T-helper 2 cell (primary cell): ENCODE measurements at regions not wholly inside any gene's neighbourhood (a gene's known extent, or its start where the extent isn't known, plus 50 kb on each side); places are given as distances from the start of the nearest gene placed in this dataset.
"Not testable (repeated sequence)": the region's sequence is repeated elsewhere in the genome, so short reads cannot be mapped to it uniquely, and the experiment has no call there.

ENCODE experiments used
- DNase-seq, 5 experiments: peaks; one replicate each; pipeline versions ENCODE4 v3.0.0 to v3.0.0-alpha.2; 2012 to 2022

DNA sequence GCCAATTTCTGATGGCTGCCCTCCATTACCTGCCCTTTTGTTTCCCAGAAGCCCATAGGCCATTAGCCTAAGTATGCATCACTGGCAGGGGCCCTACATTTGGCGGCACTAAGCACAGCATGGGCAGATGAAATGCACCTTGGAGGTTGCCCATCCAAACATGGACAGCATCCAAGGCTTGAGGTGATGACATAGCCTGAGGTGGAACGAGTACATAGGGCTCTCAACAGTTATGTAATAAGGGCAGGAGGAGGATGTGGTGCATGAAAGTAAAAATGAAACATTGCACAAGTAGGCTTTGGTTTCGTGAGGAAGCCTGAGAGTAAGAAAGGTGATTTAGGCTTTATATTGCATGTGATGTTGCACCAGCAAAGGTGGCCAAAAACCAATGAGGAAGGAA lies 148.1 kb downstream of the FAM76B start:
- DNase-seq, result peak in 2 of 5 experiments; percentile 12 to 76

DNA sequence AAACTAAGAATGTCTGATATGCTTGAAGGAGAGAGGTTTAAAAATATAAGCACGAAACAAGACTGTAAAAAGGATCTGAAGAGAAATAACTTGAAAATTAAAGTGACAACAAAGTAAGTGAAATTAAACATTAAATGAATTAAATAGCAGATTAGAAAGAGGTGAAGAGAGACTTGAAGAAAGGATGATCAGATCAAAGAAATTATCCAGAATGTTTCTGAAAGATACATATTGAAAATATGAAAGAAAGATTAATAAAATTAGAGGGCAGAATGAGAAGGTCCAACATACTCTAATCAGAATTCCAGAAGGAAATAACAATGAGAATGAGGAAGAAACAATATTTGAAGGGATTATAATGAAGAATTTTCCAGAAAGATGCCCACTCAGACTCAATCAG lies 151.1 kb downstream of the FAM76B start:
- no peak for DNase-seq

DNA sequence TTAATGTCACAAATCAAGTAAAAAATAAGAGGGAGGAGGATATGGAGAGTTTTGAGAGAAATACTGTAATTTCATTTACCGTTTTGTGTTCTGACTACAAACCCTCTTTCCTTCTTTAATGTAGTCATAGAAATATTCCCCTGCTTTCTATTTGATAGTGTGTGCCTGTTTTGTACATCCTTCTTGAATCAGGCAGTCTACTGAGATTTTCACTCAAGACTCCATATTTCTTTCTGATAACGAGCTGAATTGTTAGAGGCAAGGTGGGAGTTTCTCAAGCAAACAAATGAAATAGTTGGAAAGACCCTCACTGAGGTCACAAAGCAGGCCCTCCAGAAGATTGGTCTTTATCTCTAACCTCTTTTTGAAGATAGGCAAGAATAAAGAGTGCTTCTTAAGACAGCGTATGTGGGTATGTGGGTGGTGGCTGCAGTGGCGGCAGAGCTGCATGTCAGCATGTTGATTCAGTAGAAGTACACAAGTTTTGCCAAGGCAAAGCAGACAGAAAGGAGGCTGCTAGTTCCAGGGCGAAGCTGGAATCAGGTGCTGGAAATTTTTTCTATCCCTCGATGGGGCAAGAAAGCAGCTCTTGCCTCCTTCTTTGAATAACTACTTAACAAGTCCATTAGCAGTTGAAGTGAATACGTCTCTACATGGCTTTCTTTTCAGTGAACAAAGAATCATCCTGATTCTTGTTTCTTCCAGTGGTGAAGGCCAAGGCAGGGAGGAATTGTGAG lies 164.2 kb downstream of the FAM76B start:
- peak in 1 of 5 experiments; percentile 26 for DNase-seq

DNA sequence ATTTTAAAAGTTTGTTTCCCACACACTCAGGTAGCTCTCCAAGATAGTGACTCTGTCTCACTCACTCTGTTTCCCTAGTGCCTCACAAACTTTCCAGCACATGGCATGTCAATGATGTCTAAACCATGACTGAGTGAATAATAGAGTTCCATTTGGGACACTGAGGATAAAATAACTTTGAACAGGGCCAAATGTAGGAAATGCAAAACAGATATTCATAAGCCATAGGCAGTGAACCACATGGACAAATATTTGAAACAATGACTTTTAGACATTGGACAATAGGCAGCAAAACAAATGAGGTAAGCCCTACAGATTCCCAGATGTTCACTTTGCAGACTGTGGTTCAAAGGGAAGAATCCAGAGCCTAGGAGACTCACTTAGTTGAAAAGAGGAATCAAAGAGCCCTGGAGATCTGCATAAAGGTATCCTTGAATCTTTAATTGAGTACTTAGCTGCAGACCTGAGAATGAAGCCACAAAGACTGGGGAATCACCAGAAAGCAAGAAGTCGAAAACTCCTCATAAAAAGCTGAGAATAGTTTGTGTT lies 173.3 kb downstream of the FAM76B start:
- DNase-seq, result no peak

DNA sequence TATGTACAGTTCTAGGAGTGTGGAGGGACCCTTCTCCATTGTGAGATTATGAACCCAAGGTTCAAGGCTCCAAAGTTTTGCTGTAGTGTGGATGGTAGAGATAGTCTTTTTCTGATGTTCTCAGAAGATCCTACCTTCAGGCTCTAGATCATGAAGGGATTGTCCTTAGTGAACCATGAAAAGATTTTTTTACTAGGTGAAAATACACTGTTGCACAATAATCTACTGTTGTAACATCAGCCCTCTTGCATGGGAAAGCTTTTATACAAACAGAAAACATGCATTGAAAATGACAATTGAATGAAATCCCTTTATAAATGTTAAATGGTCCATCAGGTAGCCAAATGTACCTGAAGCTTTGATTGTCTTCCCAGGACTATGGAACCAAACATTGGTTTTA lies 177.8 kb downstream of the FAM76B start:
- no peak for DNase-seq

DNA sequence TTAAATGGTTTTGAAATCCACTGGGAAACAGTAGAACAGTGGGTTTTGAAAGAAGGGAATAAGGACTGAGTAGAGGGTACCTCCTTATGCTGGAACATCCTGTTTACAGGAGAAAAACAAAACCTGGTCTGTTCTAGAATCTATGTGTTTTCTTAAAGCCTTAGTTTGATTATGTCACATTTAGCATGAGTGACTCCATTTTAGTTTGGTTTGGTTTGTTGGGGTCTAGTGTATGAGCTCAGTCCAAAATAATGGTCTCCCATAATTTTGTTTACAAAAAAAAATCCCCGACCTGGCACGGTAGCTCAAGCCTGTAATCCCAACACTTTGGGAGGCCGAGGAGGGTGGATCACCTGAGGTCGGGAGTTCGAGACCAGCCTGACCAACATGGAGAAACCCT lies 179.4 kb downstream of the FAM76B start:
- not testable (repeated sequence) for DNase-seq

DNA sequence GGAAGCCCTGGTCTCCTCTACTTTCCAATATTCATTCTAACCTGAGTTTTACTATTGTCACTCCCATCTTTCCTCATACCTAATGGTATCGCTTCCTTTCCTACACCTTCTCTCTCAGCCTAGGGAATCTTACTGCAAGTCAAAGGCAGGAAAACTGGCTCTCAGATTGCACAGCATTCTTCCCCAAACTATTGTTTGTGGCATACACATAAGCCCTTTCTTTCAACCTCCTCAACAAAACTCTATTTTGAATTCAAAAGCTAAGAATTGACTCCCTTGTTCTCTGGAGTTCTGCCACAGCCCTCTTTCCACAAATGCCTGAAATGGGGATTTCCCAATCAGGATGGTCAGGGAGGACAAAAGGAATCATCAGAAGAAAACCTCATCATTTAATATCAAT lies 181.5 kb downstream of the FAM76B start:
- DNase-seq, result no peak

DNA sequence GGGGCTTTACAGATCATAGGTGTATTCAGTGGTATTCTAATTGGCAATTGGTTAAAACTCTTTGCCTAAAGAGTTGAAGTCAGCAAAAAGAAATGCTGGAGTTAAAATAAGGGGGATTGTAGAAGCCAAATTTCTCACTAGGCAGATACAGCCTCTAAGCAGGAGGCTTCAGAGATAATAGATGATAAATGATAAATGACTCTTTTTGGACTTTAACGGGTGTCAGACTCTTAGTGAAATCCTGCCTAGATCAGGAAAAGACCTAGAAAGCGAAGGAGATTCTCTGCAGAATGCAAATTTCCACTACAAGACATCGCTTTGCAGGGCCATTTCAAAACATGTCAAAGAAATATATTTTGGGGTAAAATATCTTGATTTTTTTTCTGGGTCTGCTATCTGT lies 182.8 kb downstream of the FAM76B start:
- no peak for DNase-seq

DNA sequence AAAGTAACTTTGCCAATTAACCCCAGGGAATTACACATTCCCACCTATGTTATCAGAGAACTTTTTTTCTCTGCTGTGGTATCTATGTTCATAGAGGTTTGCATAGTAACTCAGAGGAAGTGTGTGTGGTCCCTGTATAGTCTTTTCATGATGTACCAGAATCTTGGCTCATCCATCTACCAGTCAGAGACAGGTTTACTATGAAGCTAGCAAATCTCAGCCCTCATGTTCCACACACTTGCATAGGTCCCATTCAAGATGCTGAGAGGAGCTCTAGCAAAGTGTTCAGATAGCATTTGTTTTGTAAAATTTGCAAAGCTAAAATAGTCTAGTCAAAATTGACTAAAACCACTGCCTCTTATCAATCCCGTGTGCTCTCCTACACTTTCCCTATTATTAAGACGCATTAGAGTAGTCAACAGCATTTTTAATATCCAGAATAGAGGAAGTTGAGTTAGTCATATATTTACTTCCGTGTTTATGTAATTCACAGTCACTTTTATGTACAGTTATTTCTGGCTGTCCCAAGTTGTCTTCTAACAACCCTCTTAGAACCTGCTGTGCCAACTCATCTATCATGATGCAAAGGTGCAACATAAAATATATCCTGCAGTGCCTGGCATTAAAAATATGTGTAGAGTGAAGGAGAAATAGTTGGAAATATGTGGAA lies 184.2 kb downstream of the FAM76B start:
- no peak for DNase-seq

DNA sequence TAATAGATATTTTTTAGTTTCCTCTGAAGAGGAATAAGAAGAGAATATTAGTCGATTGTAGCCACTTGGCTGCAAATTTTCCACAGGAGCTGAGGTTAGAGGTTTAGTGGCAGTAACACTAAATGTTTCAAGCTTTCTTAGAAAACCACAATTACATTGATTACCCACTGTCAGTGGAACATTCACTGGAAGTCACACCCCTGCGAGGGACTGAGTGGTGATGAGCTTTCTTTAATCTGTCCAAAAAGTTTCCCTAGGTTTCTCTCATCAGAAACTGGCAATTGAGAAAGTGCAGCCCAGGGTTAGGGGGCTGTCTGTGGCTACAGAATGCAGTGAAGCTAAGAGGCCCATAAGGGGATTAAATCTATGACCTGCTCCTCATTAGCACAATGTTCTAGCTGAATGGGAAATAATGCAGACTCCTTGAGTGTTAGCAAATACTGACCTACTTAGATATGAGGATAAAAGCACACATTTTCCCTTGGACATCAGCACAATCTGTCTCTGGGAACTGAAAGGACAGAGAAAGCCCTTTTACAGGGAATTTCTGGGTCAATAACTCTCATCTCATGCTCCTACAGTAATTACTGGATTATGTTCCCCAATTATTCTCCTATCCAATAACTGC lies 189.5 kb downstream of the FAM76B start:
- peak in 1 of 5 experiments; percentile 43 for DNase-seq

DNA sequence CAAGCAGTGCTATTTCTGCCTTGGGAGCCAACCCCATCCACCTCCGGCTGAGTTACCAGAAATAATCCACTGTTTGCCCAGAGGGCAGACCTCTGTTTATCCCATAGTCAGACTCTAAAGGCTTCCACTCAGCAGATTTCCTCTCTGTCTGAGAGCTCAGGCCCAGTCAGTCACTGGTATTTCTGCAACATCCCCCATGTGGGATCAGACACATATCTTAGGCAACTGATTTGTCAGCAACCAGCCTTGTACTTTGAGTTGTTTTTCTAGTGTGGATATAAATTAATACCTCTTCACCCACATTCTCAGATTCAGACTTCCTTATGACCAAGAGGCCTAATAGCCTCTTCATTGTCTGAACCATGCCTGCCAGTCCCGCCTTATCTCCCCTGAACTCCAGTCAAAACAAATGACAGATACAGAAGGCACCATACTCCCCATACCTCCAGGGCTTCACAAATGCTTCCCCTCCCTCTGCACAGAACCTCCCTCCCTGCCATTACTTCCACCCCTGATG lies 193.6 kb downstream of the FAM76B start:
- no peak for DNase-seq

DNA sequence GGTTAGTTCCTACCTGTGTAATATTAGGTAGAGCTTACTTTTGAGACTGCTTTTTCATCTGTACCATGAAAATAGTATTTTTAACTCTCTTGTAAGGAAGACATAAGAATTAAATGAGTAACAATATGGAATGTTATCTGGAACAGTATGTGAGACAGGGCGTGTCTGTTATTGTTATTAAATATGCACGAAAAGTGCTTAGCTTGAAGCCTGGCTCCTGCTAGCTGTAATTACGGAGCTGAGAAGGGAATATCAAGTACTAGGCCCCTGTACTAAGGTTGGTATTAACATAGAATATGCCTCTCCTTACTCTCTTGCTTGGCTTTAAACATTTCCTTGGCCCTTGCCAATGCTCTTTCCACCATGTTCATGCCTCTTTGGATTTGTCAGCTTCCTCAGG lies 194.0 kb downstream of the FAM76B start:
- DNase-seq, result no peak

DNA sequence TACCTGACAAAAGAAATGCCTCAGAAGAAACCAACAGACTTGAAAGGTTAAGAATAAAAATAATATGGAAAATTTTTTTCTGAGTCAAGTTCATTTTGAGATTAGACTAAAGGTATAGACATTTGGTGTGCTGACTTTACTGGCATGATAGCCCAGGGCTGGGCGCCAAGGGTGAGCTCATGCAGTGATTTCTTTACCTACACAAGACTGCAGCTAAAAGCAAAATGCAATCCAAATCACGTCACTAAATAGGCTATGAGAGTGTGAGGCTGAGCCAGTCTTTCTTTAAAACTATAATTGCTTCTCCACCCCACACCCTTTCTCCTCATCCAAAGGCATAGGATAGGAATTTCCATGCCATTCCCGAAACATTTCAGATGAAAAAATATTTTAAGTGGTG lies 196.5 kb downstream of the FAM76B start:
- DNase-seq, result no peak

DNA sequence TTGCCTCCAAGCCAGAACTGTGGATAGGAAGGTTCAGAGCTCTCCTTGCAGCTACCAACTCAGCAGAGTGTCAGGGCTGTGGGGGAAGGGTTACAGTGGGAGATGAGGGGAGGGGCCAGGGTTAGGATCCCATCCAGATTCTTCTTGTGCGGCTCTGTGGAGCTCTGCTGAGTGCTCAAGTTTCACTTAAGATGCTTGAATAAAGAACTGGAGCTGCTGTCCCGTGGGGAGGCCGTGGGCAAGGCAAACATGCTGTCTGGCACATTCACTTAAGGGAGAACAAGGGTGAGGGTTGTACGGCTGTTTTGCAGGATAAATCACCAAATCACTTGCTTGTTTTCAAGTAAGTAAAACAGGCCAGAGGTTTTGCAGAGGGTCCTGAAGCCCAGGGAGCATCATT lies 197.1 kb downstream of the FAM76B start:
- DNase-seq, result no peak

DNA sequence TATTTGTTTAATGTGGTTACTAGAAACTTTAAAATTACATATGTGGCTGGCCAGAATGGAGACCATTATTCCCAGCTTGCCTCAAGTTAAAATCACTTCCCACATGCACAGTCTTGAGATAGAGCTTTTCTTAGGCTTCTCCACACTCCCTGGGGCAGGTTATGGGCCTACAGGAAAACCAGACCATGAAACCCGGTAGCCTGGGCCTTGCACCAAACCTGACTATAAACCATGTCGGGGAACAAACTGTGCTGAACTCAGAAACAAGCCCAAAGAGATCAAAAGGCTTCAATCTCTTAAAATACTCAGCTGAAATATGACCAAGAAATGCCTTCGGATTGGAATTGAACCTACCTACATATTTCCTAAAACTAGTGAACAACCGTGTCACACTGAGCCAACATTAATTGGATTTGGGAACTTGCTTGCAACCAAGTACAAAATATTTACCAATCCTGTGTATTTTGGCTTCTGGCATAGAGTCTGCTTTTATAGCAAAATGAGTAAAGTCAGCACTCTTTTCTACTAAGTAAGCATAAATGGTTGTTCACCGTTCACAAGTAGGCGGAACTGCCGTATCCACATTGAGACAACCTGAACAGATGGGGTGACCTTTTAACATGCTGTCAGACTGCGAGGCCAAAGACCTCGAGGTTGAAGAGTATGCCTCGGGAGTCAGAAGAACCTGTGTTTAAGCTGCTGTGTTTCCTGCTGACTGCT lies 199.5 kb downstream of the FAM76B start:
- DNase-seq, result no peak

DNA sequence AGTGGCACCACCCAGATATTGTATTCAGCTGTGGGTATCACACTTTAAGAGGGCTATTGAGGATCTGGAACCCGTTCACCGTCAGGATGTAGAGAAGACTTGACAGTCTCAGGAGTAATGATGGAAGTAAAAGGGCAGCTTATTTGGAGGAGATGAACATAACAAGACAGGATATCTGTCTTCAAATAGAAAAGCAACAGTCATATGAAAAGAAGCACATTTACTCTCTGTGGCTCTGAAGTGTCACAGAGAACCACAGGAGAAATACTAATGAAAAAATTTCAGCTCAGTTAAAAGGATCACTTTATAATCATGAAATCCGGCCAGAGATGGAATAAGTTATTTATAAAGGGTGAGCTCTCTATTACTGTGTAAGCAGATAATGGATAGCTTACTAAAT lies 200.8 kb downstream of the FAM76B start:
- DNase-seq, result peak in 1 of 5 experiments; percentile 42

DNA sequence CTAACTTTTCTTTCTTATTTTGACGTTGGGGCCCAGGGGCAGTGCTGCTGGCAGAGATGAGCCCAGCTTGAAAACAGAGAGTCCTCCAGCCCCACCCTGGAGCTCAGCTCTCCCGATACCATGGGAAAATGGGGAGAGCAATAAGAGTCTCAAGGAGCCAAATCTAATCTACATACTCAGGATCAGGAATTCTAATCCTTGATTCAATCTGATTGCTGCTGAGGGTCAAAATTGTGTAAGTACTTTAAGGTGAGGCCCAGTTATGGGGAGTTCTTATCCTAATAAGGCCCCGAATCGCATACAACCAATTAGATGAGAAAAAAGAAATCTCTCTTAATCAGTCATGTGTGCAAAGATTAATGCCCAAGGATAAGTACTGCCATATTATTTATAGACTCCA lies 202.9 kb downstream of the FAM76B start:
- no peak for DNase-seq

DNA sequence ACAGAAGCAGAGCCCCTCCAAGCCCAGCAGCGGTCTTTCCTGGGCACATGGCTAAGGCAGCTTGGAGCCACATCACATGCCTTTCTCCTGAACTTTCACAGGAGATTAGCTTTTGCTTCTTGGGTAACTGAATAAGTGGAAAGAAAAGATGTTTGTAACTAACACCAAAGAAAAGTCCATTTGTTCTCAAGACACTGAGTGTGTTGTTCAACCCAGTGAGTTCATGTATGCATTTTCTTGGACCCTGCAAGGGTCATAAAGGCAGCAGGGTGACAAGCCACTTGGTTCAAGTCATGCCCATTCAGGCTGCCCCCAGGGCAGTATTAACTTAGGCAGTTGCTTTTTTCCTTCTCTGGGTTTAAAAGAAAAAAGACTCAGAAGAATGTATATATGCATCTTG lies 203.4 kb downstream of the FAM76B start:
- DNase-seq, result no peak

DNA sequence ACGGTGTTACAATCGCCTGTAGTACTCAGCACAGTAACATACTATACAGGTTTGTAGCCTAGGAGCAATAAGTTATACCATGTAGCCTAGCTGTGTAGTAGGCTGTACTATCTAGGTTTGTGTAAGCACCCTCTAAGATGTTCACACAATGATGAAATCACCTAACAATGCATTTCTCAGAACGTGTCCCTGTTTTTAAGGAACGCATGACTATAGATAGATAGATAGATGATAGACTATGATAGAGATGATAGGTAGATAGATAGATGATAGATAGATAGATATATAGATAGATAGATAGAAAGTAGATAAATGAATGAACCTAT lies 203.9 kb downstream of the FAM76B start:
- no peak for DNase-seq

DNA sequence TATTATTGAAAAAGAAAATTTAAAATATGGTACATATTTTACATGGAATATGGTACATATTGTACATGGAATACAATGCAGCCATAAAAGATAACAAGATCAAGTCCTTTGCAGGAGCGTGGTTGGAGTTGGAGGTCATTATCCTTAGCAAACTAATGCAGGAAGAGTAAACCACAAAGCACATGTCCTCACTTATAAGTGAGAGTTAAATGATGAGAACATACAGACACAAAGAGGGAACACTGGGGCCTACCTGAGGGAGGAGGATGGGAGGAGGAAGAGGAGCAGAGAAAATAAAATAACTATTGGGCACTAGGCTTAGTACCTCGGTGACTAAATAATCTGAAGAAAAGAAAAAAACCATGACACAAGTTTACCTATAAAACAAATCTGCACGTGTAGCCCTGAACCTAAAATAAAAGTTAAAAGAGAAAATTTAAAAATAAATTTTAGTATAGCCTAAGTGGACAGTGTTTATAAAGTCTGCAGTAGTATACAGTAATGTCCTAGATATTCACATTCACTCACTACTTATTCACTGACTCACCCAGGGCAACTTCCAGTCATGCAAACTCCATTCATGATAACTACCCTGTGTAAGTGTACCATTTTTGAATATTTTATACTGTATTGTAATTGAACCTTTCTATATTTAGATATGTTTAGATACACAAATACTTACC lies 204.4 kb downstream of the FAM76B start:
- no peak for DNase-seq

DNA sequence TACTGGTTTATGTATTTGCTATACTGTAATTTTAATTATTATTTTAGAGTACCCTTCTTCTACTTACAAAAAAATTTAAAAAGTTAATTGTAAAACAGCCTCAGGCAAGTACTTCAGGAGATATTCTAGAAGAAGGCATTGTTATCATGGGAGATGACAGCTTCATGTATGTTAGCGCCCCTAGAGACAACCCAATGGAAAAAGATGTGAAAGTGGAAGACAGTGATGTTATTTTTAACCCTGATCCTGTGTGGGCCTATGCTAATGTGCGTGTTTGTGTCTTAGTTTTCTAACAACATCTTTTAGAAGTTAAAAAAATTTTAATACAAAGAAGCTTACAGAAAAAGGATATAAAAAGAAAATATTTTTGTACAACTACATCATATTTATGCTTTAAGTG lies 205.0 kb downstream of the FAM76B start:
- peak in 1 of 5 experiments; percentile 33 for DNase-seq

DNA sequence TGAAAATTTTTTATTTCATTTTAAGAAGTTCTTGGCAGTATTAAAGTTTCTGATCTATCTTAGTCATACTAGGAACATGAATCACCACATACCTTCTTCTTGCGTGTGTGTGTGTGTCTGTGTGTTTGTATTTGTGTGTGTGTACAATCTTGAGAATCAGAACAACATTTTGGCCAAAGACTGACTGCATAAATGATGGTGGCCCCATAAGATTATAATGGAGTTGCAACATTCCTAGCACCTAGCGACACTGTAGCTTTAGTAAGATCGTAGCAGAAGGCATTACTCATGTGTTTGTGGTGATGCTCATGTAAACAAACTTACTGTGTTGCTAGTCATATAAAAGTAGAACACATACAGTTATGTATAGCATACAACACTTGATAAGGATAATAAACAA lies 205.4 kb downstream of the FAM76B start:
- DNase-seq, result peak in 1 of 5 experiments; percentile 60
